ENCODE measurements at regions not wholly inside any gene's neighbourhood (a gene's known extent, or its start where the extent isn't known, plus 50 kb on each side); places are given as distances from the start of the nearest gene placed in this dataset.

DNA sequence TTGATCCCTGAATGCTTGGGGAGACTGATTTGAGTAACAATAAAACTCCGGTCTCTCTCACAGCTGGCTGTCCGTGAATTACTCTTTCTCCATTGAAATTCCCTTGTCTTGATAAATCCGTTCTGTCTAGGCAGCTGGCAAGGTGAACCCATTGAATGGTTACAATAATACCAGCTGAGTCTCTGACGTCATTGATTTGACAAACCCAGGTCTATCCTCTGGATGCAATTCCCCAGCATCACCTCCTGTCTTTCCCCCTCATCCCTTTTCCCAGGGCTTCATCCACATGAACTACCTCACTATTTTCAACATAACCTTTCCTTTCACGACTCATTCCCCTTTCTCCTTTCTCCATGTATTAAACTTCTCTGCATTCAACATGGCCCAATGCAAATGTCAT is 98.7 kb upstream of the TMEM132C start:
- no peak for FAIRE-seq

More for the DNA sequence above, 98.7 kb upstream of the TMEM132C start:
- RAD21 ChIA-PET (ENCODE audit: unreplicated experiment): no interaction called here
- BruUV-seq (replicated peaks): no TSS peak
- Histone ChIP-seq H3K4me3 (no peak overlapping the region), H2AFZ (ENCODE audit: control insufficient read depth, low read depth, low read length) (no peak overlapping the region), H3K36me3 (ENCODE audit: control insufficient read depth in 2 of 2, insufficient read depth in 2 of 2, low read length in 1 of 2) (no peaks in the 10 kb centered on the region), H3K27ac (ENCODE audit: control insufficient read depth, insufficient read depth) (no peak overlapping the region), H3K79me2 (ENCODE audit: control insufficient read depth, insufficient read depth, low read length) (no peaks in the 10 kb centered on the region), H3K9ac (ENCODE audit: control insufficient read depth, insufficient read depth, low read length) (no peak overlapping the region), H3K4me2 (ENCODE audit: control insufficient read depth, insufficient read depth) (no peak overlapping the region), H4K20me1 (ENCODE audit: control insufficient read depth, insufficient read depth) (no peaks in the 10 kb centered on the region), H3K4me1 (ENCODE audit: control insufficient read depth, insufficient read depth, low read length) (no peaks in the 10 kb centered on the region), H3K9me3 (replicated peaks; ENCODE audit: control insufficient read depth, insufficient read depth, low read length) (no peaks in the 10 kb centered on the region), H3K27me3 (replicated peaks in 1 of 2; ENCODE audit: control insufficient read depth in 2 of 2, insufficient read depth in 2 of 2, low read length in 1 of 2) (no peaks in the 10 kb centered on the region)
- intact Hi-C loops (cut with micrococcal nuclease; ENCODE audit: unreplicated experiment) (no loop called here), in situ Hi-C loops (cut with MboI) (no loop called here)
- POLR2A ChIA-PET: no interaction called here
- no peak for ATAC-seq
- SMC1A ChIA-PET (ENCODE audit: uncharacterized antibody, unreplicated experiment): no interaction called here
- CTCF ChIA-PET: no interaction called here
- 10% methylated on average over 5 of the region's 5 CpGs for WGBS (ENCODE audit: insufficient coverage, insufficient replicate concordance, low lambda C conversion rate, missing lambda C conversion rate)
- no peak for DNase-seq (ENCODE audit: low read depth, low spot score)
- TF ChIP-seq, protein P1, sequence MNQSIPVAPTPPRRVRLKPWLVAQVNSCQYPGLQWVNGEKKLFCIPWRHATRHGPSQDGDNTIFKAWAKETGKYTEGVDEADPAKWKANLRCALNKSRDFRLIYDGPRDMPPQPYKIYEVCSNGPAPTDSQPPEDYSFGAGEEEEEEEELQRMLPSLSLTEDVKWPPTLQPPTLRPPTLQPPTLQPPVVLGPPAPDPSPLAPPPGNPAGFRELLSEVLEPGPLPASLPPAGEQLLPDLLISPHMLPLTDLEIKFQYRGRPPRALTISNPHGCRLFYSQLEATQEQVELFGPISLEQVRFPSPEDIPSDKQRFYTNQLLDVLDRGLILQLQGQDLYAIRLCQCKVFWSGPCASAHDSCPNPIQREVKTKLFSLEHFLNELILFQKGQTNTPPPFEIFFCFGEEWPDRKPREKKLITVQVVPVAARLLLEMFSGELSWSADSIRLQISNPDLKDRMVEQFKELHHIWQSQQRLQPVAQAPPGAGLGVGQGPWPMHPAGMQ (IDR thresholded peaks at IDR 0.05; ENCODE audit: borderline replicate concordance): no peak
- no peak for TF ChIP-seq RFX5 (IDR thresholded peaks at IDR 0.05; ENCODE audit: low read depth, low read length)
- no peak for TF ChIP-seq NFXL1 (IDR thresholded peaks at IDR 0.05; ENCODE audit: borderline replicate concordance)
- TF ChIP-seq, protein P2, sequence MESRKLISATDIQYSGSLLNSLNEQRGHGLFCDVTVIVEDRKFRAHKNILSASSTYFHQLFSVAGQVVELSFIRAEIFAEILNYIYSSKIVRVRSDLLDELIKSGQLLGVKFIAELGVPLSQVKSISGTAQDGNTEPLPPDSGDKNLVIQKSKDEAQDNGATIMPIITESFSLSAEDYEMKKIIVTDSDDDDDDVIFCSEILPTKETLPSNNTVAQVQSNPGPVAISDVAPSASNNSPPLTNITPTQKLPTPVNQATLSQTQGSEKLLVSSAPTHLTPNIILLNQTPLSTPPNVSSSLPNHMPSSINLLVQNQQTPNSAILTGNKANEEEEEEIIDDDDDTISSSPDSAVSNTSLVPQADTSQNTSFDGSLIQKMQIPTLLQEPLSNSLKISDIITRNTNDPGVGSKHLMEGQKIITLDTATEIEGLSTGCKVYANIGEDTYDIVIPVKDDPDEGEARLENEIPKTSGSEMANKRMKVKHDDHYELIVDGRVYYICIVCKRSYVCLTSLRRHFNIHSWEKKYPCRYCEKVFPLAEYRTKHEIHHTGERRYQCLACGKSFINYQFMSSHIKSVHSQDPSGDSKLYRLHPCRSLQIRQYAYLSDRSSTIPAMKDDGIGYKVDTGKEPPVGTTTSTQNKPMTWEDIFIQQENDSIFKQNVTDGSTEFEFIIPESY (IDR thresholded peaks at IDR 0.05): no peak
- no peak for TF ChIP-seq SIN3A (IDR thresholded peaks at IDR 0.05; ENCODE audit: low read depth, low read length)
- no peak for TF ChIP-seq MTA3 (IDR thresholded peaks at IDR 0.05; ENCODE audit: borderline replicate concordance, low read length)
- TF ChIP-seq MYB (IDR thresholded peaks at IDR 0.05; ENCODE audit: borderline replicate concordance, low read depth, low read length): no peak
- TF ChIP-seq IKZF2 (IDR thresholded peaks at IDR 0.05): no peak
- TF ChIP-seq MTA2 (IDR thresholded peaks at IDR 0.05; ENCODE audit: low read depth): no peak
- TF ChIP-seq ESRRA (IDR thresholded peaks at IDR 0.05; ENCODE audit: low read length): no peak
- TF ChIP-seq, protein P3, sequence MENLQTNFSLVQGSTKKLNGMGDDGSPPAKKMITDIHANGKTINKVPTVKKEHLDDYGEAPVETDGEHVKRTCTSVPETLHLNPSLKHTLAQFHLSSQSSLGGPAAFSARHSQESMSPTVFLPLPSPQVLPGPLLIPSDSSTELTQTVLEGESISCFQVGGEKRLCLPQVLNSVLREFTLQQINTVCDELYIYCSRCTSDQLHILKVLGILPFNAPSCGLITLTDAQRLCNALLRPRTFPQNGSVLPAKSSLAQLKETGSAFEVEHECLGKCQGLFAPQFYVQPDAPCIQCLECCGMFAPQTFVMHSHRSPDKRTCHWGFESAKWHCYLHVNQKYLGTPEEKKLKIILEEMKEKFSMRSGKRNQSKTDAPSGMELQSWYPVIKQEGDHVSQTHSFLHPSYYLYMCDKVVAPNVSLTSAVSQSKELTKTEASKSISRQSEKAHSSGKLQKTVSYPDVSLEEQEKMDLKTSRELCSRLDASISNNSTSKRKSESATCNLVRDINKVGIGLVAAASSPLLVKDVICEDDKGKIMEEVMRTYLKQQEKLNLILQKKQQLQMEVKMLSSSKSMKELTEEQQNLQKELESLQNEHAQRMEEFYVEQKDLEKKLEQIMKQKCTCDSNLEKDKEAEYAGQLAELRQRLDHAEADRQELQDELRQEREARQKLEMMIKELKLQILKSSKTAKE (IDR thresholded peaks at IDR 0.05; ENCODE audit: low read depth, poor library complexity, severe bottlenecking): no peak
- TF ChIP-seq NBN (IDR thresholded peaks at IDR 0.05): no peak
- no peak for TF ChIP-seq RCOR1 (conservative IDR thresholded peaks at IDR 0.05; ENCODE audit: low read depth, low read length)
- TF ChIP-seq NRF1 (conservative IDR thresholded peaks at IDR 0.05; ENCODE audit: low read depth, low read length): no peak
- TF ChIP-seq CHD2 (IDR thresholded peaks at IDR 0.05; ENCODE audit: borderline replicate concordance, low read depth, low read length): no peak
